Thoracic aorta (tissue), 2 donors: ENCODE measurements at regions not wholly inside any gene's neighbourhood (a gene's known extent, or its start where the extent isn't known, plus 50 kb on each side); places are given as distances from the start of the nearest gene placed in this dataset.
"Not testable (repeated sequence)": the region's sequence is repeated elsewhere in the genome, so short reads cannot be mapped to it uniquely, and the experiment has no call there.

Source experiments
- ATAC-seq: fragments of 150-250 bp; one replicate; pipeline ENCODE4 v1.8.0; 2017; ENCODE audit warnings: low read depth; ENCODE audit not compliant: insufficient number of reproducible peaks, low FRiP score
- DNase-seq: peaks from one replicate; pipeline ENCODE4 v3.0.0-alpha.2; 2020; ENCODE audit warnings: low spot score
- H3K27ac ChIP-seq, 2 donors: fragments of 200-600 bp; sonication (generic); 1 replicate in 1 of 2; 2 replicates in 1 of 2; pipeline ENCODE4 v1.5.1; 2016; ENCODE audit warnings: mild to moderate bottlenecking in 2 of 2, moderate library complexity in 2 of 2
- H3K27me3 ChIP-seq: fragments of 200-600 bp; sonication (generic); replicated peaks from 2 replicates; pipeline ENCODE4 v1.6.0; 2016; ENCODE audit warnings: mild to moderate bottlenecking; ENCODE audit not compliant: insufficient read depth
- H3K36me3 ChIP-seq: fragments of 200-600 bp; sonication (generic); one replicate; pipeline ENCODE4 v1.5.1; 2016
- H3K4me1 ChIP-seq, 2 donors: fragments of 200-600 bp; sonication (generic); 1 replicate in 1 of 2; 2 replicates in 1 of 2; pipeline versions ENCODE4 v1.5.1 to v1.6.0; 2016; ENCODE audit warnings: low read depth in 2 of 2, mild to moderate bottlenecking in 1 of 2; ENCODE audit not compliant: control insufficient read depth in 1 of 2
- H3K4me3 ChIP-seq: fragments of 200-600 bp; sonication (generic); 2 replicates; pipeline ENCODE4 v1.5.1; 2016; ENCODE audit warnings: mild to moderate bottlenecking
- H3K9me3 ChIP-seq: fragments of 200-600 bp; sonication (generic); 2 replicates; pipeline ENCODE4 v1.5.1; 2016
- CTCF ChIP-seq: fragments of 200-600 bp; sonication (generic); IDR thresholded peaks from one replicate; pipeline ENCODE4 v1.5.1; 2019; ENCODE audit warnings: antibody characterized with exemption

GRCh38 chr3:197417441-197417840 is 119.0 kb upstream of the DLG1 start:
- ATAC-seq (no peak), DNase-seq (no peak)
- H3K27ac ChIP-seq, result no peak overlapping the region
- H3K4me3 ChIP-seq, result no peak overlapping the region
- TF ChIP-seq CTCF, result no peak
- H3K27me3 ChIP-seq, result no peaks in the 10 kb centered on the region
- H3K36me3 ChIP-seq, result no peaks in the 10 kb centered on the region
- no peaks in the 10 kb centered on the region for H3K9me3 ChIP-seq
- H3K4me1 ChIP-seq, result no peaks in the 10 kb centered on the region

GRCh38 chr3:197411899-197412298 is 113.5 kb upstream of the DLG1 start:
- not testable (repeated sequence) for H3K4me1 ChIP-seq, DNase-seq, H3K27me3 ChIP-seq, H3K27ac ChIP-seq, H3K36me3 ChIP-seq, ATAC-seq, H3K4me3 ChIP-seq, H3K9me3 ChIP-seq

GRCh38 chr3:197410170-197410569 is 111.8 kb upstream of the DLG1 start:
- H3K36me3 ChIP-seq, DNase-seq, H3K4me3 ChIP-seq, H3K27me3 ChIP-seq, ATAC-seq, H3K9me3 ChIP-seq, H3K4me1 ChIP-seq, H3K27ac ChIP-seq: not testable (repeated sequence)

GRCh38 chr3:197408177-197408957 is 110.0 kb upstream of the DLG1 start:
- H3K9me3 ChIP-seq, result no peaks in the 10 kb centered on the region
- no peak overlapping the region for H3K4me3 ChIP-seq
- ATAC-seq (no peak), DNase-seq (no peak)
- no peak for TF ChIP-seq CTCF
- H3K4me1 ChIP-seq, result peaks cover 0 to 4% of the 10 kb centered on the region in 2 donors
- H3K27ac ChIP-seq, result no peak overlapping the region
- H3K36me3 ChIP-seq, result no peaks in the 10 kb centered on the region
- no peaks in the 10 kb centered on the region for H3K27me3 ChIP-seq

- Histone ChIP-seq H3K4me3 (no peak overlapping the region), H3K4me1 (peaks cover 0 to 4% of the 10 kb centered on the region in 2 donors), H3K27ac (no peak overlapping the region), H3K27me3 (no peaks in the 10 kb centered on the region), H3K36me3 (no peaks in the 10 kb centered on the region), H3K9me3 (no peaks in the 10 kb centered on the region)
- TF ChIP-seq CTCF, result no peak
- DNase-seq (no peak), ATAC-seq (no peak)
Observed at GRCh38 chr3:197407526-197407925, 109.1 kb upstream of the DLG1 start.

- DNase-seq (no peak), ATAC-seq (no peak)
- H3K27ac ChIP-seq, result no peak overlapping the region
- TF ChIP-seq CTCF, result no peak
- H3K4me3 ChIP-seq, result no peak overlapping the region
- no peaks in the 10 kb centered on the region for H3K36me3 ChIP-seq
- no peaks in the 10 kb centered on the region for H3K9me3 ChIP-seq
- peaks cover 0 to 4% of the 10 kb centered on the region in 2 donors for H3K4me1 ChIP-seq
- no peaks in the 10 kb centered on the region for H3K27me3 ChIP-seq
Observed at GRCh38 chr3:197407053-197407452, 108.6 kb upstream of the DLG1 start.
